SIG-M5 treated with dmso at 0.1 percent for 504 hours (cell line): ENCODE measurements at regions not wholly inside any gene's neighbourhood (a gene's known extent, or its start where the extent isn't known, plus 50 kb on each side); places are given as distances from the start of the nearest gene placed in this dataset.

ENCODE experiments used
- DNase-seq: peaks from one replicate; lab custom pipeline; 2025; ENCODE audit not compliant: unreplicated experiment; lab: John Stamatoyannopoulos, UW

DNA sequence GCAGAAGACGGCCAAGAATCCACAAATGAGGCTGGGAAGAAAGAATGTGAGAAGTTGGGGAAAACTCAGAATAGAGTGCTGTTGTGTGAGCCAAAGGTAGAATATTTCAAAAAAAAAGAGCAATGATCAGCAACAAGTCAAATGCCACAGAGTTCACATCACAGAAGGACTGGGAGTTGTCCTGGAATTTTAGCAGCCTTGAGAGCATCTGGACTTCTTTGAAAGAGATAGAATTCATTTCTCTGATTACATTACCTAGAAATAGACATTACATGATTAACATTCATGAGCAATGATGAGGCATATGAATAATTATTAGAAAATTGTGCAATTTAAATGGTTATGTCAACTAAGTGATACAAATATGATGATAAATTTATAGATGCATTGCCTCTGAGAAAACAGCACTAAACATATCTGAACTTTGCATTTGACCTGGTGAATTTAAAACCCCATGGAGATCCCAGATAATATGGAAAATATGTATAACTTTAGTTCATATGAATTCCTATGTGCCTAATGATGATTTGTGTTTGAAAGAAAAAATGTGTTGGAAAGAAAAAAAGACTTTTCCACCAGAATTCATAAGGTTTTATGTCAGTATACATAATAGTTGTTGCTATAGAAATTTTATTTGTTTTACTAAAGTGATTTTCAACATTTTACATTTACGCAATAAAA is 186.2 kb downstream of the POSTN start:
- no peak for DNase-seq

DNA sequence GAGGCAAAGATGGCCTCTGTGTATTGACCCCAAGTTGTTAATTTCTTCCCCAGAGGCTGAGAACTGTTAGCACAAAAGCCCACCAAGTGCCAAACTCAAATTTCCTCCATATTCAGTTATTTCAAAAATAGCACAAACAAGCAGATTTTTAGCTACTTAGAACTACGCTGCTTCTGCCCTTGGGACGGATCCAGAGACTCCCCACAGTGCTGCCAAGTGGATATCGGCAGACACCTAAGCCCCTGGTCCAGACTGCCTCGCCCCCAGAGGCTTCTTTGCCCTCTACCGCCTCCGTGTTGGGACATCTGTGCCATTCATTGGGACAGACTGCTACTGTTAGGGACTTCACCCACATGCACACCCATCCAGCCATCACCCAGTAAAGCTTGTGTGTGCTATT is 188.3 kb downstream of the POSTN start:
- no peak for DNase-seq

DNA sequence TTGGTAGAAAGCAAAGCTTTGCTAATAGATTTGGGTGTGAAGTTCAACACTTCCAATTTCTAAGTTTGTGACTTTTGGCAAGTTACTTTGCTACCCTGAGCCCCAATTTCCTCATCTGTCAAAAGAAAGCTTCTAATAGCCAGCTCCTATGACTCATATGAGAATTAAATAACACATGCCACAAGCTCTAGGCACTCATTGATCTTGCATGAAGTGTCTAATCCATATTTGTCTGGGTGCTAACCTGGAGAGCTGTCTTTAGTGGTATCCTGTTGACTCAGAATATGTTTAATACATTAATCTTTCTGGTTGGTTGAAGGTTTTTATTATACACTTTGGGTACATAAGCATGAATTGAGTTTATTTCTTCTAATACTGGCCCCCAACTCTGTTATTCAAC is 188.8 kb downstream of the POSTN start:
- no peak for DNase-seq

DNA sequence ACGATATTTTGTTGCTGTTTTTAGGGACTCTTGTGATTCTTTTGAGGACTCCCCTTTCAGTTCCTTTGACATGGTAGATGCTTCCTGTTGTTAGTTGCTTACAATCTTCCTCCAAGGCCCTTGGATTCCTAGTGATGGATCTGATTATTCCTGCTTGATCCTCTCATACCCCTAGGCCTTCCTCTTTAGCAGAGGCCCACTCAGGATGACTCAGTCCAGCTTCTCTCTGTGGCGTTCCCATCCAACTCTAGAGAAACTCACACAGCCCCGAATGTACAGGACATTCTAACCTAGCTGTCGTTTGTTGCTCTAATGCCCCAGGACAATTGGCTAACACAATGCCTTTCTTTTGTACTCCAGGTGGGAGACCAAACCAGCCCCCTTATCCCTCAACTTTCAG is 191.4 kb downstream of the POSTN start:
- DNase-seq, result no peak

DNA sequence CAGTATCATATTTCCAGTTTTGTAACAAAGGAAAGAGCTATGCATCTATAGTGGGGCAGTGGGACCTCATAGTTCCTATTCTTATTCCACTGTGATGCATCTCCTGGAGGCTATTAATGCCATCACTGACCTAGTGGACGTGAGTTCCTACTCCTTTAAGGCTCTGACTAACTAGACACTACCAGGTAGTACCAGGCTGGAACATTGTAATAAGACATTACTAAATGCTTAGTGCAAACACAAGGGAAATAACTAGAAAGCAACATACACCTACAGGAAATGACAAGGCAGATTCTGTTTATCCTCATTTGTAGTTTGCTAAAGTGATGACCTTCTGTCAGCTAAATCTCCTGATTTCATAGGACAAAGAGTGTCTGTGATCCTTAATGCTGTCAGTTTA is 192.5 kb downstream of the POSTN start:
- no peak for DNase-seq

DNA sequence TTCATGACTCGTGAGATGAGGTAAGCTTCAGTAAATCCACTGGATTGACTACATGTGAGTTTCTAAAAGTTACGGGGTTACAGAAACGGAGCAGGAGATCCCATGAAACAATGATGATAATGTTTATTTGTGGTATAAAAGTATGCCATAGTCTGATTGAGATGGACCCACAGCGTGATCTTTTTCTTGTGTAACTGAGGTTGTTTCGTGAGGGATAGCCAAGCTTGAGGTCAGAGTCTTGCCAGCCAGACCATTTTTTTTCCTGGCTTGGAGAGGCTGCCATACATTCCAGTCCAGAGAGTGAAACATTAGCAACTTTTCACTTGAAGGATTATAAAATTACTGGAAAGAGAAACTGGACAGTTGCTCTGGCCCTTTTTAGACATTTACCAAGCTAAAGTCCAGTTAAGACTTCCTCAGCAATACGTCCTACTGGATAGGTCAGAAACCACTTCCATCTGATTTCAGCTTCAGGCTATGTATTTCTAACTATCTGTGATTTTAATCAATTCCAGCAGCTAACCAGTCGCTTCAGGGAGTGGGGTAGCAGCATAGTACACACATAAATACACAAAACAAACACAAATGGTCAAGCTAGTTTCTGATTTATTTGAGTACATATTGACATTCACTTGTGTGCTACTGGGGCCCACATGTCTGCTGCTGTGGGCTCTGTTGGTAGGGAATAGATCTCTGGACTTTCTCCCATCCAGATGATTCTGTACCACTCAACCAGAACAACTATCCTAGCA is 194.6 kb downstream of the POSTN start:
- no peak for DNase-seq

DNA sequence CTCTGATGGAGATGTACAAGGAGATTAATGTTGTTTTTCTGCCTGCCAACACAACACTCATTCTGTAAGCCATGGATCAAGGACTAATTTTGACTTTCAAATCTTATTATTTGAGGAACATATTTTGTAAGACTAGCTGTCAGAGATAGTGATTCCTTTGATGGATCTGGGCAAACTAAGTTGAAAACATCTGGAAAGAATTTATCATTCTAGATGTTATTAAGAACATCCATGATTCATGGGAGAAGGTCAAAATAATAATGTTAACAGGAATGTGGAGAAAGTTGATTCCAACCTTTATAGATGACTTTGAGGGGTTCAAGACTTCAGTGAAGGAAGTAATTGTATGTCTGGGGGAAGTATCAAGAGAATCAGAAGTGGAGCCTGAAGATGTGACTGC is 196.8 kb downstream of the POSTN start:
- no peak for DNase-seq

DNA sequence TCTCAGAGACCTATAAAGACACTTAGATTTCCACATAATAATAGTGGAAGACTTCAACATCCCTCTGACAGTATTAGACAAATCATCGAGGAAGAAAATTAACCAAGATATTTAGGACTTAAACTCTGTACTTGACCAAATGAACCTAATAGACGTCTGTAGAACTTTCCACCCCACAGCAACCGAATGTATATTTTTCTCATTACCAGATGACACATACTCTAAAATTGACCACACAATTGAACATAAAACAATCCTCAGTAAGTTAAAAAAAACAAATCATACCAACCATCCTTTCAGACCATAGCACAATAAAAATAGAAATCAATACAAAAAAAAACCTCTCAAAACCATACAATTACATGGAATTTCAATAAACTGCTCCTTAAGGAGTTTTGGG is 201.0 kb downstream of the POSTN start:
- DNase-seq, result no peak

DNA sequence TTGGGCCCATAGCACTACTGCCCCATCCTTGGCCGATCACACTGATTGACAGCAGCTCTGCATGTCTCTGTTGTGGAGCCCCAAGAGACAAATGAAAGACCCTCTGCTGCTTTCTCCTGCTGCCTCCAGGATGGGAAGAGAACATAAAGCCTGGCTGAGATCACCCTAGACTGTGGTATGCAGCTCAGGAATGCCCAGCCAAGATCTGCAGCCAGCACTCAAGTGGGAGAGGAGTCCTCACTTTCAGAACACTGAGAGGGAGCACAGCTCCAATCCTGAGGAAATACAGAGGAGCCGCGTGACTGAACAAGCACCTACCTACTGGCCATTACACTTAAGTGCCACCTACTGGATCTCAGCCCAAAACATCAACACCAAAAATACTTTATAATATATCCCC is 203.0 kb downstream of the POSTN start:
- no peak for DNase-seq

DNA sequence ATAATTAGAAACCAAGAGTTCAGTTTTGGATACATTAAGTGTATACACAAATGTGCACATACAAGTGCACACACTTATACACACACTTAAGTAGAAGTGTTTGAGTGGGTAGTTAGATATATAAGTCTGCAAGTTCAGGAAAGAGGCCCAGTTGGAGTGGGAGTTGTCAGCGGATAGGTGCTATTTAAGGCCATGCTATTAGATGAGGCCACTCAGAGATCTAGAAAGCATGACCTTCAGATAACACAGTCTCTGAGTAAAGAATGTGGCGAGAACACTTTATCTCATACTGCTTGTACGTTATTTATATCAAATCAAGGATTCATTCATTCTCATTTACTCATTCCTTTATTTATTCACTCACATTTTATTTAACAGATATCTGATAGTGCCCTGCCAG is 206.2 kb downstream of the POSTN start:
- no peak for DNase-seq

DNA sequence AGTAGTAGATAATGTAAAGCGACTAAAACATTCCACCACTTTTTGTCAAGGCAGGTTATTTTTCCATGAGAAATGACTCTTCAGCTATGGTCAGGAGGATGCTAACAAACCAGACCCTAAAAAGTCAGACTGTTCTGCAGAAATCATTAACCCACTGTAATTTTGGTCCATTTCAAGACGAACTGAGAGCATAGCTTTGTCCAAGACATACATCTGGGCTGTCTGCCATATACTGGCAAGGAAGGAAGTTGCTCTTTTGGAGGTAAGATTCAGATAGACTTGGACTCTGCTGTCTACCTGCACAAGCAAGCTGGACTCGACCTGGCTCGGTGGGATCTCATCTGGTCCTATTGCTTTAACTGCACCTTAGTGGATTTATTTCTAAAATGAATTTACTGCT is 207.8 kb downstream of the POSTN start:
- DNase-seq, result no peak

DNA sequence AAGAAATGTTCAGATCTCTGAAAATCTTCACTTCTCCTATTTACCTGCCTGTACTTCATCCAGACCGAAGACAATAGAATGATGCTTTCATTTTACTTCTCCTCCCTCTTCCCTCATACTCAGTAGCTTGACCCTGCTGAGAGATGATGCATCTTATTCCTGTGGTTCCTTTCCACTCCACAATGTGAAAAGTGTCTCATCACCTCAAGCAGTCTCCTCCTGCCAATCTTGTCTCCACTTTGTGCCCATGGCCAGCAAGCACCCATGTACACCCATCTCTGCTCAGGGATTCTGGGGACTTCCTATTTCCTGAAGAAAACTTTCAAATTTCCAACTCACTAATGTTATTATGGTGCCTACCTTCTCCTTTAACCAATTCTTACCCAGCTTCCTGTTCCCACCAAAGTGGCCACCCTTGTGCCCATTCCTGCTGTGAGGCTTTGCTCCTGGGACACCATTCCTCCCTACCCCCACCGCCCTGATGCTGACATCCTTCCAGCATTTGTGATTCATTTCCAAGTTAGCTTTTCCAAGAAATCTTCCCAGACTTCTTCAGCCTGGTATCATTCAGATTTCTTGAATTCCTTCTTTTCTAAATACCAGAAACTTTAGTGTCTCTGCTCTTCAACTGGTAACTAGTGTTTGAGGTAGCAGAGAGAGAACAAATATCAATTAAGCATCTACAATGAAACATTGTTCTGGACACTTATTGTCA is 212.5 kb downstream of the POSTN start:
- no peak for DNase-seq

DNA sequence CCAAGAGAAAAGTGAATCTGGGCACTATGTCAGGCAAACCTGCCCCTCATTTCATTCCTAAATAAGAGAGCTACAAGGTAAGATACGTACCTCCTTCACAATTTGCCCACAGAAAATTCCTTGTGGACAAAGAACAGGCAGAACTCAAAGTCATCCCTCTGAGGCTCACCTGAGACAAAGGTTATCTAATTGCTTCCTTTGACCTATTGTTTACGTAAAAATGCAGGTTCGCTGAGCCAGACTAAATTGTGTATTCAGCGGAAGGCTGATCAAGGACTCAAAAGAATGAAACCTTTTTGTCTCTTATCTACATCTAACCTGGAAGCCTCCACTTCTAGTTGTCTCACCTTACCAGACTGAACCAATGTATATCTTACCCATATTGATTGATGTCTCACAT is 213.3 kb downstream of the POSTN start:
- DNase-seq, result no peak

DNA sequence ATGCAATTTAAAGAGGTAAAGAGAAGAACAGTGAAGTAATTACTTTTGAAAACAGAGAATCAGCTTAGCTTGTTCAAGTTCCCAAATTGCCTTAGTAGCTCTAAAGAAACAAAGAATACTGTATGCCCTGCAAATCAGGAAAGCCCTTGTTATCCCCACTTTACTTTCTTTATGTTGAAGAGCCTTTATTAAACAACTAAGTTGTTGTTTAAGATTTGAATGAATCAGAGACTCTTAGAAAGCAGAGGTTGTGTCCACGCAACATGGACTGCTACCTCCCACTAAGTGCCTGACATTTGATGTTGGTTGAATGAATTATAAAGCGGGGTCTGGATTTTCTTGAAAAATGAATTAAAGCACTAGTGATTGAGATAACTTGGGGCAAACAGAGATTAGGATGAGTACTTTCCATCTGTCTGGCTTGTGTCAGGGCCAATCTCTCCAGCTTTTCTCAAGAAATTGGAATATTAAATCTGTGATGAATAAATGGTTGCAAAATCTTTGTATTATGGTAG is 214.7 kb downstream of the POSTN start:
- DNase-seq, result no peak

DNA sequence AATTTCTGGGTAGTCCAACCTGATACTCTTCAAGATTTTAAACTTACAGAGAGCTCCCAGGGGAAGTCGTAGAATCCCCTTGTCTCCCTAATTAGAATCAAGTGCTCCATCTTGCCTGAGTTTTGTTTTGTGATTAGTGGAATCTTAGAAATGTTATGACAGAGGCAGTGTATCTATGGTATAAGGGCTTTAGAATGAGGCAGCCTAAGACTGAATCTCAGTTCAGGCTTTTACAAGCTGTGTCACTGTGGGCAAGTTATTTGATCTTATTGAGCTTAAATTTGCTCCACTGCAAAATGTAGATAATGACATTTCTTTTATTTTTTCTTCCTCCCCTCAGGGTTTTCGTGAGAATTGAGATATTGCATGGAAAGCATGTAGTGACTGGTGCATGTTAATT is 215.5 kb downstream of the POSTN start:
- no peak for DNase-seq

DNA sequence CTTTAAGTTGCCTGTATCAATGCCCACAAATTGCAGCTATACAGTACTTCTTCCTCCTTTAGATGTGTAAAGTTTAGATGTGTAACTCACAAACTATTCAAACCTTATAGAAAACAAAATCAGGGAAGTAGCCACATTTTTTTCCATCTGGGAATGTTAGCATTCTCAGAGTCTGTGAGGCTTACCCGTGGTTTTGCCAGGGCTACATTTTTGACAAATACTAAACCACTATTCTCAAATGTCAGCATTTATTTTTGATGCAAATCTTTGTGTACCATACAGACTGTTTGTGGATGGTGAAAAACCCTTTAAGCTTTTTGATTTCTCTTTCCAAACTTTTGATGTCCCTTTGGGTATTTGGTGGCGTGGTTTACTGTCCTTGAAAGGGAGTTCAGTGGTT is 216.4 kb downstream of the POSTN start:
- no peak for DNase-seq

DNA sequence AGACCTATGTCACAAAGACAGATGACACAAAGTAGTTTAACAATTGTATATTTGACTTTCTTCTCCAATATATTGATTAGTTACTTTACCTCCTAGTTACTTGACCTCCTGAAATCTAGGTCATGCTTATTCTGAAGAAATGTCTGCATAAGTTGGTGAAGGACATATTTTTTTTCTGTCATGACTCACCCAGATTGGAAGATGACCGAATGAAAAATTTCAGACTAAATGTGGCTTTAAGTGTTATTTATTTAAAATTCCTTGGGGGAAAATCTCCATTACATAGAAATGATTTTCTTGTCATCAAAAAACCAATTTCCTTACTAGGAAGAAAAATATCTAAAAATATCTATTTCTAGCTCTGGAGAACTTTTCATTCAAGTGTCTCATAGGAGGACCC is 217.1 kb downstream of the POSTN start:
- no peak for DNase-seq

DNA sequence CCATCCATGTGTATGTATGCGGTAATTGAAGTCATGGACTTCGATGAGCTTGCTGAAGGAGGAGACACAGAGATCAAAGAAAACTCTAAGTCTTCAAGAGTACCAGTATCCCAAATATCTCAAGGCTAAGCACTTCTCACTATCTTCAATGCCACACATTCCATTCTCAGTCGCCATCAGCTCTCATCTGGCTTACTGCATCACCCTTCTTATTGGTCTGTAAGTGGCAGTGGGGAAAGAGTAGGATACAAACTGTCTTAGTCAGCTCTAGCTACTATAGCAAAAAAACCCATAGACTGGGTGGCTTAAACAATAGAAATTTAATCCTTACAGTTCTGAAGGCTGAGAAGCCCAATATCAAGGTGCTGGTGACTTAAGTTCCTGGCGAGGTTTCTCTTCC is 218.7 kb downstream of the POSTN start:
- no peak for DNase-seq

DNA sequence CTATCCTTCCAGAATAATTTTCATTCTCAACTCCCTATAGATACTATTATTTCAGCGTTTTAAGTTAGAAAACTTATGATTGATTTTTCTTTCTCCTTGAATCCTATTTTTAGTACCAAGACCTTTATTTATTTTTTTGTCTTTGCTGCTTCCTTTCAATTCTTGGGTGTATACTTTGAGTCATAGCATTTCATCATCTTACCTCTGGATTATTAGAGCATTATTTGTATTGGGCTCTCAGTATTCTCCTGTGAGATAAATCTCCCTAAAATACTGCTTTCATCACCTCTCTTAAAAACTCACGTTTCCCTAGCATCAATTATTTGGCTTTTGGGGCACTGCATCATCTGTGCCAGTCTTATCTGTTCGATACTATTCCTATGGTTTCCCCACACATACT is 222.8 kb downstream of the POSTN start:
- no peak for DNase-seq

DNA sequence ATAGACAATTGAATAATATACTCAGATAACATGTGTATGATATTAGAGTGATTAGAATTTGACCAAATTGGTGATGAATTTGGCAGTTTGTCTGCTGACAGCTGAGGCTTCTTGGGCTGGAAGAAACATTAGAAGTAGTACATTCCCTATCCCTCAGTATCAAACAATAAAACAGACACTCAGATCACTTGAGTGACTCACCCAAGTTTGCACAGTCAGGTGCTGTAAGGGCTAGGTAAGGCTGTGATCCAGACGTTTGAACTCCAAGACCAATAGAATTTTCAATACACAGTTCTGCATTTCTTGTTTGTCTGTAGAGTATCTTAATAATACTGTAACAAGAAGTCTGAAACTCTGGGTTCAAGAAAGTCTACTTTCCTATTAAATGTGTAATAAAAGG is 223.5 kb downstream of the POSTN start:
- DNase-seq, result no peak

DNA sequence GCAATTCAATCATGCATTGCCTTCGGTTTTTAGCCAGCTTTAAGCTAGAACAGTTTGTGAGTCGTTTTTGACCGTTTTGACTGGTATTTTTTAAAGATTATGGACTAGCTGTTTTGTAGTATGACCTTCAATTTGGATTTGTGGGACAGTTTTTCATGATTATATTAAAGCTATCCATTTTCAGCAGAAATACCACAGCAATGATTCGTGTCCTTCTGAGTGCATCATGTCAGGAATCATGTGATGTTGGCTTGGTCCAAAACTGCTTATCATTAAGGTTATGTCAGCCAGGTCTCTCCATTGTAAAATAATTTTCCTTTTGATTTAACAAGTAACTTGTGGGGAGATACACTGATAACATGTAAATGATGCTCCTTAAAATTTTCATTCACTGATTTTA is 229.0 kb downstream of the POSTN start:
- DNase-seq, result no peak

DNA sequence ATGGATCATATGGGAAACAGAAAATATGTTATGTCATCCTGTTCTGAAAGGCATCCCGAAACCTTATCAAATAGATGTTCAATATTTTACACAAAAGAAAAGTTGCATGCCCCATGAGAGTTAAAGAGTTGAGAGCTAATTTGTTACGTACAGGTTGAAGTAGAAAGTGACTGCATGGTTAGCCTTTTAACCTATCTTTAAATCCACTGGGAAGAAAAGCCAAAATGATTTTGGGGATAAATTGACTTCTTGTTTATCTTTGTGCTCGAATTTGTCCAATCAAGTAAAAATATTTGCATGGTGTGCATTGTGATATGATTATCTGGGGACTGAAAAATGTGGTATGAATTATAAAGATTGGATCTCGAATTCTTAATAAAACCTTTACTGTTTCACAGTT is 230.1 kb downstream of the POSTN start:
- no peak for DNase-seq
